ENCODE measurements at regions not wholly inside any gene's neighbourhood (a gene's known extent, or its start where the extent isn't known, plus 50 kb on each side); places are given as distances from the start of the nearest gene placed in this dataset.

- no peak for DNase-seq
Observed at GRCh38 chr3:159166899-159167586, 365.2 kb downstream of the MFSD1 start.

DNA sequence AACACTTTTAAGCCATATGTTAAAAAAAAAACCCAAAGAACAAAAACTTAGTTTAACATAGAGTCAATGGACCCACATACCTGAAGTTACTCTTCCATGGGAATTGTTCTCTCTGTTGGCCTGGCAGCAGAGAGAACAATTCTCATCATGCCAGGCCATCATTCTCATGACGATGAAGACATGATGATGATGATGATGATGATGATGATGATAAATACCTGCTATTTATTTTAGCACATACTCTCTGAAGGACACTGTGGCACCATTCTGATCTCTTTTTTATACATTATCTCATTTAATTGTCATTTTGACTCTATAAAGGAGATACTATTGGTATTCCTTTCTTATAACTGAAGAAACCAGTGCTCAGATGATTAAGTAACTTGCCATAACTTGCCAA, 366.9 kb downstream of the MFSD1 start:
- DNase-seq = no peak

GRCh38 chr3:159169828-159170227, 368.0 kb downstream of the MFSD1 start:
- DNase-seq = no peak

DNA sequence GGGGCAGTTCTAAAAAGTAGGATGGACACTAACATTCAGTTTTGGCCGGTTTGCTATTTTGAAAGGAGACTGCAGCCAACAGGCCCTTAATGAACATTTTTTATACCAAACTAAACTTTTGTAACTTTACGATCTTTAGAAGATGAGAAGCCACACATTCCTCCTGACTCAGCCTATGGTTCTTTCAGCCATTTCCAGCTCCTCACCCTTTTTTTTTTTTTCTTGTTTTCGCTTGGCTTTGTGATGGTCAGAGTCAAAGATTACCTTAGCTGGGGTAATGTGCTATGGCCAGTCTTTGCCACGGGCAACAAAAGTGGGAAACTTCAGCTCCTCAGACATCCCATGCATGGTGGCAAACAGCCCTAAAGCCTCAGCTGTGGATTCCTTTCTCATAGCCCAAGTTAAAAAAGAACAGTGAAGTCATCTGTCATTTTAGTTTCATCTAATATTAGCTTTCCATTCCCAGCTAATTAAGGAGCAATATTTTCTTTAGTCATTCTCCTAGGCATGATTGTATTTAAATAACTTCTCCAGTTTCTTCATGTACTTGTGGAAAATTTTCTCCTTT, 368.7 kb downstream of the MFSD1 start:
- DNase-seq = no peak

- DNase-seq = no peak
Observed at GRCh38 chr3:159171333-159171732, 369.5 kb downstream of the MFSD1 start.

DNA sequence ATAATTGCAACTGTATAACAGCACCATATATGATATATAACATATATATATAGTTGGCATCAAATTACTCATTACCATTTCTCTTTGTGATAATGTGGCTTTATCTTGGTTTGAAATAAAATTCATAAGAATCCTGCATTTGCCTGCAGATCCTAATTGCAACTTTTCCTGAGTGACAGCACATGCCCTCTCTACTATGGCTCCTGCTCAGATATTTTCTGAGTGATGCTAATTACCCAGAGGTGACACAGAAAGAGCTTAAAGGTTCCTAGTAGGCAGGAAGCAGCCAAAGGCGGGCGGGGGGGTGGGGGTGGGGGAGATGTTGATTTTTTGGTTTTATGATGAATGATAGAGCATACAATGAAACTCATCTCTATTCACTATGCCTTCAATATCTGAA, 370.6 kb downstream of the MFSD1 start:
- no peak for DNase-seq

- no peak for DNase-seq
Observed at GRCh38 chr3:159174715-159175692, 373.1 kb downstream of the MFSD1 start.

- no peak for DNase-seq
Observed at GRCh38 chr3:159178209-159178897, 376.5 kb downstream of the MFSD1 start.

DNA sequence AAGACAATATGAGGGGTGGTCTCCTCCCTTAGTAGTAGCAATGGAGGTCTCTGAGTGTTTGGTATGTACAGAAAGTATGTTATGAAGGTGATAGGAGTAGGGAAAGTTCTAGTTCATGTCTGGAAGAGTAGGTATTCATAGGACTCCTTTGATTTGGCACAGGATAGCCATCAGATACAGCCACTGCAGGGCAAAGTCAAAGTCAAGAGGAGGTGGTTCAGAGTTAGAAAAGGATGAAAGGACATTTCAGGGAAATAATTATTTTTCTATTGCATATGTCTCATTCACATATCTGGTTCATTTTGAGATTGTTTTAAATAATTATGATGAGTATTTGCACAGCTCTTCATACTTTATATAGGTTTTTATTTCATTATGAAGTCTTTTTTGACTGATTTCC, 381.1 kb downstream of the MFSD1 start:
- no peak for DNase-seq

- DNase-seq = no peak
Observed at GRCh38 chr3:159185443-159186050, 383.7 kb downstream of the MFSD1 start.

- no peak for DNase-seq
Observed at GRCh38 chr3:159186581-159186980, 384.7 kb downstream of the MFSD1 start.

GRCh38 chr3:159187232-159187631, 385.4 kb downstream of the MFSD1 start:
- DNase-seq = no peak

DNA sequence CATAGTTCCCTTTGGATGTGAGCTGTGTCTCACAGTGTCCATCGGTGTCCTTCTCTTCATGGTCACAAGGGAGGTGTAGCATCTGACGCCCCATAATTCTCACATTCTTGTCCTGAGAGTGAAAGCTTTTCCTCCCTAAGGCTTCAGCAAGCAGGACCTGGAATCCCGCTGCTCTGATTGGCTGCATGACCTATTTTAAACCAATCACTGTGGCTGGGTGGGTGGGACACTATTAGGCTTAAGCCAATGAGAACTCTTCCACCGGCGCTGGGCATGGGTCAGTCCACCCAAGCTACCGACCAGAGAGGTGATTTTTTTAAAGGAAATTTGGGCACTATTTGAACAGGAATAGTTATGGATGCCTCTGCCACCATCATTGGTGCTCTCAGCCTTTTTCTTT, 385.9 kb downstream of the MFSD1 start:
- DNase-seq = no peak

- DNase-seq = no peak
Observed at GRCh38 chr3:159189994-159190669, 388.3 kb downstream of the MFSD1 start.

GRCh38 chr3:159191447-159191846, 389.6 kb downstream of the MFSD1 start:
- no peak for DNase-seq

DNA sequence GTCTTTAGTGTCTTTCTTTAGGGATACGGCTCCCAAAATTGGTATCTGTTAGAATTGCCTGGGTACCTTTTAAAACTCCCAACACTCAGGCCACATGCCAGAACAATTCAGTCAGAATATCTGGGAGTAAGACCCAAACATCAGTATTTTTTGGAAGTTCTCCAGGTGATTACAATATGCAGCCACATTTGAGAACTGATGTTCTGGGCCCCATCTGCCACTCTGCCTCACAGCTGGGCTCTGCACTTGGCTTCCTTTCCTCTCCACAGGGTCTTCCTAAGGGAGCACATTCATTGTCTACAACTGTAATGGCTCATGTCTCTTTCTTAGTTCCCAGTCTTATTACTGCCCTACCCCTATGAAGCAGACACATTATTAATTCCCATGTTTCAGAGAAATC, 394.5 kb downstream of the MFSD1 start:
- DNase-seq = no peak

DNA sequence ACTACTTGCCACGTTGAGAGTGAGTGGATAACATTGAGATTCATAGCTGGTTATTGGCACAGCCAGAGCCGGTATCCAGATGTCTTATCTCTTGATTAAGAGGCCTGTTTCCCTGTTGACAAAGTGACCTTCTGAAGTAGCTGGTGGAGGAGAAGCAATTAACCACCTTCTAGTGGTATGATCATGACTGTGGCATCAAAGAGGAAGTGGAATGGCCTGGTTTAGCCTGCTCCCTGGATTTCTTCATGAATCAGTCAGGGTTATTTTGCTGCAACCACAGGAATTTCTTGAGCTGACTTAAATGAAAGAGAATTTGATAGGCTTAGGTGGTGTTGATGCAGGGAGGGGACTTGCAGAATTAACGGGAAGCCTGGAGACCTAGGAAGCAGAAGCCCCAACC, 398.3 kb downstream of the MFSD1 start:
- no peak for DNase-seq

GRCh38 chr3:159208050-159208449, 406.2 kb downstream of the MFSD1 start:
- DNase-seq = peak in 15 of 56 donors; percentile 1 to 61 (median 13)

DNA sequence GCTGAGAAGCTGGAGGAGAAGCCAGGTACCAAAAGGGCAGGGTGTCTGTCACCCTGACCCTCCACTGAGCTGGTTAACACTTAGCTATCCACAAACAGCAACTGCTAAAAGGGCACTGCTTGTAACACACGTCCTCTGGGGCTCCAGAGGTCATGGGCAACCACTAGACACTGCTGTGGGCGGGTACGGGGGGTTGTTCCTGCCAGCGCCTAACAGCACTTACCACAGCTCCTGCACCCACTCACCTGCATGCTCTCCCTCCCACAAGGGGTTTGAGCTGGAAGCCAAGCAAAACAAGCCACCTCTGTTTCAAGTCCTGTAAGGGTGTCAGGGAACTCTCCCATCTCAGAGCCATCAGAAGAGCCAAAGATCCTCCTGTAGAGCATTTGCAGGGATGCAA, 407.6 kb downstream of the MFSD1 start:
- no peak for DNase-seq

DNA sequence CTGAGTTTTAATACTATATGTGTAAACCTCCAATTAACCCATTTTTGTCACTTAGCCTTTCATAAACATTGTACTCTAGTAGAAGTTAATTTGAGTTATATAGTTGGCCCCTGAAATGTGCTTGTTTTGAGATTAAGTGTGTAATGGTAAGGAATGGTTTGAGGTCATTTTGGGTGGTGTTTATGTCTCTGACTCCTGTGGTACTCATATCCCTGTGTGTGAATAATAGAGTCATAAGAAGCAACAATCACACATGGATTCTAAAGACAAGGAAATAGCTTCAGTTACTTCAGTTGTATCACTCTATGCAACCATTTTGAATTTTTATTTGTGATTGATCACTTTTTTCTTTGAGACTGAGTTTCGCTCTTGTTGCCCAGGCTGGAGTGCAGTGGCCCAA, 408.5 kb downstream of the MFSD1 start:
- DNase-seq = no peak

- DNase-seq = no peak
Observed at GRCh38 chr3:159216311-159216710, 414.5 kb downstream of the MFSD1 start.
